ENCODE measurements at regions not wholly inside any gene's neighbourhood (a gene's known extent, or its start where the extent isn't known, plus 50 kb on each side); places are given as distances from the start of the nearest gene placed in this dataset.
"Not testable (repeated sequence)": the region's sequence is repeated elsewhere in the genome, so short reads cannot be mapped to it uniquely, and the experiment has no call there.

DNA sequence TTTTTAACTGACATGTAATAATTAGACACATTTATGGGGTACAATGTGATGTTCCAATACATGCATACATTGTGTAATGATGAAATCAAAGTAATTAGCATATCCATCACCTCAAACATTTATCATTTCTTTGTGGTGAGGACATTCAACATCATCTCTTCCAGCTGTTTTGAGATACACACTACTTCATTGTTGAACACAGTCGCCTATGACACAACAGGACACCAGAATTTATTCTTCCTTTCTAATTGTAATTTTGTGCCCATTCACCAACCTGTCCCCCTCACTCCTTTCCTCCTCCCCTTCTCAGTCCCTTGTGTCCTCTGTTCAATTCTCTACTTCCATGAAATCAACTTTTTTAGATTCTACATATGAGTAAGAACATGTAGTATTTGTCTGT is 113.4 kb upstream of the CBLB start:
- no peak for DNase-seq

DNA sequence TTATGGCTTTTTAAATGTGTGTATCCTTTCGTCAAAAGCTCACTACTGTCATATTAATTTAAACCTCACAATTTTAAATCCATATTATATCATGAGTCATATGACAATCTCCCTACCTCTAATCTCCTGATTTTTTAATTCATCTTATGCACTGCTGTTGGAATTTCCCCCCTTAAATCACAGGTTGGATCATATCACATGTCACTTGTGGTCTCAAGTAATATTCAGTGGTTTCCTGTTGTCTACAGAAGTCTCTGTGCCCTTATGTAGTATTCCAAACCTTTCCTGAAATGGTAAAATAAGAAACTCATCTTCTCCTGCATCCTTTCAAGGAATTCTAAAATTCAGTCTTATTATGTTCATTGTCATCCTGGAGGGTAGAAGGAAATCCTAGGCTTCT is 116.0 kb upstream of the CBLB start:
- DNase-seq: no peak

DNA sequence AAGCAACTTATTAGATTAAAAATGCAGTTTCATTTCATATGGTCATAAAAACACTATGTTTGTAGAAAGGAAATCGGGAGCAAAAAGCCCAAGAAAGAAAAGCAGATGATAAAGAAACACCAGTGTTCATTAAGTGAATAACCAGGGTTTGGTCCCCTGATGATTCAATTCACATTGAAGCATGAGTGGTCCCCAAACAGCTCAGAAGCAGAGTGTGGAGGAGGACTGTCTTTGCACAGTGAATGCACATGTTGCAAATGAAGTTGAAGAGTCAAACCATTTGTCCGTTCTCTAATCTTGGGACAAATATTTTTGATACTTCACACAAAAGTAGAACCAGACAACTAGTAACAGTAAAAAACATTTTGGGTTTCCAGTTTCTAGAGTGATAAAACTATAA is 117.5 kb upstream of the CBLB start:
- DNase-seq: not testable (repeated sequence)

DNA sequence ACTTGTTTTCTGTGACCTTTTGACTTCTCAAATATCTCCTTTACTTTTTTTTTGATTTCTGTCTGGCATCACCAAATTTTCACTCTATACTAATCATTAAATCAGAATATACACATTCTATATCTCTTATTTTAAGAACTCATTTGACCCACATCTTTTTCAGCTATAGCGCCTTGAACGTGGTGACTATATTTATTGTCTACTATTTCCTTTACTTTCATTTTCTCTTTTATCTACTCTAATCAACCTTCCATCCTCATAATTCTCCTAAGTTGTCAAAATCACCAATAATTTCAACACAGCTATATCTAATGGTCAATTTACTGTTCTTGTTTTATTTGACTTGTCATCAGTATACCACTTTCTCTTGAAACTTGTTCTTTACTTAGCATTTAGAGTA is 119.0 kb upstream of the CBLB start:
- DNase-seq: no peak

DNA sequence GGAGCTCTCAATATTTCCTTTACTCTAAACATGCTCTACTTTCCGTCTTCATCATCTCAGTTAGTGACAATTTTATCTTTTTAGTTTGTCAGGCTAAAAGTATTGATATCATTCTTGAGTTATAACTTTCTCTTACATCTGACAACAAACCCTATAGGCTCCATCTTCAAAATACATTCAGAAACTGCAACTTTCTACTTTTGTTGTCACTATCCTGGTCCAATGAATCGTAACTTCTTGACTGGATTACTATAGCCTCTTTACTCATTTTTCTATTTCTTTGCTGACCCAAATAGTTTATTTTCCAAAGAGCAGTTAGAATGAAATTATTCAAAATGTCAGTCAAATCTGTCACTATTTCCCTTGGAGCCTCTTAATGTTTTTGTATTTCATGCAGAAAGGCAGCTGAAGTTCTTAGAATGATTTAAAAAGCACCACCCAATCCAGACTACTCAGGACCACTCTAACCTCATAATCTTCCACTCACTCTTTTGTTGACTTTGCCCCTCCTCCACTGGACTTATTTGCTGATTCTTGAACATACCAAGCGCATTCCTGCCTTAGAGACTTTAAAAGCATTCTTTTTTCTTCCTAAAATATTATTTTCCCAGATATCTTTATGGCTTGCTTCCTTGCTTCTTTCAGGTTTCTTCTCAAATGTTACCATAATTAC is 119.9 kb upstream of the CBLB start:
- DNase-seq: no peak

DNA sequence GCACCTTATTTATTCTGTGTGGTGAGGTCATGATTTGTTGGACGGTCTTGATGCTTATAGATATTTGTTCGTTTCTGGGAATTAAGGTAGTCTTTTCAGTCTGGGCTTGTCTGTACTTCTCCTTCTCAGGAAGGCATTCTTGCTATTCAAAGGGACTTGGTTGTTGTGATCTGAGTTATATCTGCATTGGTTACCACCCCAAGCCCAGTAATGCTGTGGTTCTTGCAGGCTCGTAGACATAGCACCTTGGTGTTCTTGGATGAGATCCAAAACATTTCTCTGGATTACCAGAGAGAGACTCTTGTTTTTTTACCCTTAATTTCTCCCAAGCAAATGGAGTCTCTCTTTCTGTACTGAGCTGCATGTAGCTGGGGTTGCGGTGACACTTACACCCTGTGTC is 128.0 kb upstream of the CBLB start:
- DNase-seq: no peak

DNA sequence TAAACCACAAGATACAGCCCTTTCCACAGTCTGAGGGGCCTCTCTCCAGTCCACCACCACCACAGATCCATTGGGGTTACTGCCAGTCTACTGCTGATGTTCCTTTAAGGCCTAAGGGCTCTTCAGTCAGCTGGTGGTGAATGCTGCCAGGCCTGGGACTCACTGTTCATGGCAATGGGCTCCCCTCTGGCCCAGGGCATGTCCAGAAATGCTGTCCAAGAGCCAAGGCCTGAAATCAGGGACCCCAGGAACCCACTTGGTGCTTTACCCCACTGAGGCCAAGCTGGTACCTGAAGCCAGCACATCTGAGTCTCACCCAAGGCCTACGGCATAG is 128.6 kb upstream of the CBLB start:
- DNase-seq: no peak

DNA sequence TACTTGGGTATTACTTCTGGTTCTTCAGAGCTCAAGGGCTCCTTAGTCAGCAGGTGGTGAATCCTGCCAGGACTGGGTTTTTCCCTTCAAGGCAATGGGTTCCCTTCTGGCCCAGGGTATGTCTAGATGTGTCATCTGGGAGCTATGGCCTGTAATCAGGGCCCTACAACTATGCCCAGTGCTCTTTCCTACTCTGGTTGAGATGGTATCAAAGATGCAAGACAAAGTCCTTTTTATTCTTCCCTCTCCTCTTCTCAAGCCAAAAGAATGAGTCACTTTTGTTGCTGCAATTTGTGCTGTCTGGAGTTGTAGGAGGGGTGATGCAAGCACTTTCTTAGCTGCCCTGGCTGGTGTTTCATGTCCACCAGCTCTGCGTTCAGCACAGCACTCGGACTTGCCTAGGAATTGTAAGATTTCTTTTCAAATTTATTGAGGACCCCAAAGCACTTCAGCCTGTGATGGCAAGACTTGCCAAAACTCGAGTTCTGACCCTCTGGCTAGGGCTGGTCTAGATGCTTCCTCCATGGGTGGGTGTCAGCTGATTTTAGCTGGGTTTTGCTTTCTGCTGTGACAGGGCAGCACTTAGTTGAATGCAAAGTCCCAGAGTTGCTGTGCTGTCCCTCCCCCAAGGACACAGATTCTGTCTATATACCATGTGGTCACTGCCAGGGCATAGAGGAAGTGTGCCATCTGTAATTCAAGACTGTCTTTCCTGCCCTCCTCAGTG is 129.2 kb upstream of the CBLB start:
- no peak for DNase-seq

DNA sequence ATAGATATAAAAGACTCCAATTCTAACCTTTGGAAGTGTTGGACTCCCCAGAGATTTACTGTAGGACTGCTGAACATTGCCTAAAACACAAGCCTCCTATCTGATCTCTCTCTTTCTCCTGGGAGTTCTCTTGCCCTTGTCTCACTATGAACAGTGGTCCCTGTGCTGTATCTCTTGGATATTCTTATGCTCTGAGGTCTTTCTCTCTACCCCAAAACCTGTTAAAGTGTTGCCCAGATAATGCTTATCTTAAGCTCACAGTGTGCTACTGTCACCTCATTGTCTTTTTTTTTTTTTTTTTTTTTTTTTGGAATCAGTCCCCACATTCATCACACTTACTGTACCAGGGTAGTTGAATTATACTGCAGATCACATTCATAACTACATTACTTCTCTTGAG is 131.0 kb upstream of the CBLB start:
- DNase-seq: no peak

DNA sequence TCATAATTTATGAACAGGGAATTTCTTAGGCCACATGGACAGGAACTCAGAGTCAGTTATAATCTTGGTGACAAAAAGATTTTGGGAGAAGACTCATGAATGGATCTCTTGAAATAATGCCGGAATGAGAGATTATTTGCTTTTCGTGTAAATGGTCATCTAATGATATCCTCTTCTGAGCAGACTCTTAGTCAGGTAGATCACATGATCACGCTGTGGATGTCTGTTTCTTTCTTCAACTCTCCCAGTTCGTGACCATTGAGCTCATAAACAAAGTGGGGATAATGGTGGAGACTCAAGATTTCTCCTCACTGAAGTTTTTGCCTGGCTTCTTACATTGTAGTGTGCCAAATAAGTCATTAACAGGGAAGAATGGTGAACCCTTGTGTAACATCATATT is 133.1 kb upstream of the CBLB start:
- no peak for DNase-seq

DNA sequence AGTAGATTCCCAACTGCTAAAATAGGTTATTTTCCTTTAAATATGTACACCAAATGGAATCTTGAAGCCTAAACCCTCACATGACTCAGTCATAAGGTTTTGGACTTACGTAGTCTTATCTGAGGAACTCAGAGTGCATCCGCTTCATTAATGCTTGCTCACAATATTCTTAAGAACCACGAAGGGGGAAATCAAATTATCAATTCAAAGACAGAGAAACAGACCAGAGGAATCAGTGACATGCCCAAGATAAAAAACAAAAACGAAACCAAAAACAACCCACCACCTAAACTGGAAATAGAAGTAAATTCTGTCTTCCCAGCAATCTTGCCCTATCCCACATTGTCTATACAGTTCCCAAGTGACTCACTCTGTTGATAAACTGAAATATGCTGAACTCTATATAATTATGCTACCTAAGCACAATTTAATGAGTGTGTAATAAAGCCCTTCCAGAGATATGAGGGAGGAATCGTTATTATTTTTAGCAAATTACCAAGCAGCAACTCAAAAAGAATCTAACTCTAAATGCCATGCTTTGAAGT is 135.4 kb upstream of the CBLB start:
- no peak for DNase-seq

DNA sequence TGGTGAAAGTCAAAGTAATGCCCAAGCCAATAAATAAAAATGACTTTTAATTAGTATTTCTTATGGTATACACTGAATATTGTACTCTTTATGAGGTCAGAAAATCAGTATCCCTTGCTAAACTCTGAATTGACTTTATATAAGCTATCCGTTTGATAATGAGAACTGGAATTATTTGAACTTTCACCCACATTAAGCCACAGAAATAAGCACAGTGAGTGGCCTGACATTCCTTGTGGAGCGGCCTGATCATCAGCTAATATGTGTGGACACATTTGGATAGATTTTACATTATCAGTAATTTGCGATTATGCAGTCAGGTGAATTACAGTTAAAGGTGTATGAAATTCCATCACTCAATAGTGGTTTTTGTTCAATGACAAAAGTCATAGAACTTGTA is 136.0 kb upstream of the CBLB start:
- no peak for DNase-seq

DNA sequence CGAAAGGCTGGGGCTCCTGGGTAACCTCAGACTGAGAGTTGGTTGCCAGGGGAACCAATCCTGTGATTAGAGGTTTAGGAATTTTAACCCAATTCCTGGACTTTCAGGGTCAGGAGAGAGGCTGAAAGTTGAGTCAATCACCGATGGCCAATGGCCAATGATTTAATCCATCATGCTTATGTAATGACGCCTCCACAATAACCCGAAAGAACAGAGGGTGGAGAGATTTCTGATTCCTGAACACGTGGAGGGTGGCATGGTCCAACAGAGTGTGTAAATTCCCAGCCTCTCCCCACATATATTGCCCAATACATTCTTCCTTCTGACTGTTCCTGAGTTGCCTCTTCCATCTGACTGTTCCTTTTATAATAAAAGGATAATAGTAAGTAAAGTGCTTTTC is 137.2 kb upstream of the CBLB start:
- DNase-seq: no peak

DNA sequence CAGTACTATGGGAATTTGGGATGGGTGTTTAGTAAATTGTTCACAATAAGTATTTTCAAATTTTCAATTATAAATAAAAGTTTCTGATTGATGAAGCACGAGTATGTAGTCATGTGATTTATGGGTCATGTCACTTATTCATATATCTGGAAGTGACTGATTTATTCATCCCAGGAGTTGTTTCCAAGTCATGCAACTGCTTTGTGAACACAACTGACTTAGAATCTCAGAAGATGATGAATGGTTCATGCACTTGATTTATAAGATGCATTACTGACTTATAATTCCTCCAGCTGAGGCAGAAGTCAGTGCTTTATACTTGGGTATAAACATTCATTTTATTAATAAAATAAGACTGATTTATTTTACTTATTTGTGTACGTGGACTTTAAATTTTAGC is 137.8 kb upstream of the CBLB start:
- DNase-seq: no peak

DNA sequence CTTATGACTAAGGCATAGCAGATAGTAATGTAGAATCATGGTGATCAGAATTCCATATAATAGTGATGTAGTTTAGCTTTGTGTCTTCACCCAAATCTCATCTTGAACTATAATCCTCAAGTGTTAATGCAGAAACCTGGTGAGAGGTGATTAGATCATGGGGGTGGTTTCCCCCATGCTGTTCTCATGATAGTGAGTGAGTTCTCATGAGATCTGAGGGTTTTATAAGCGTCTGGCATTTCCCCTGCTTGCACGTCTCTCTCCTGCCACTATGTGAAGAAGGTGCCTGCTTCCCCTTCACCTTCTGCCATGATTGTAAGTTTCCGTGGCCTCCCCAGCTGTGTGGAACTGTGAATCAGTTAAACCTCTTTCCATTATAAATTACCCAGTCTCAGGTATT is 138.7 kb upstream of the CBLB start:
- no peak for DNase-seq

DNA sequence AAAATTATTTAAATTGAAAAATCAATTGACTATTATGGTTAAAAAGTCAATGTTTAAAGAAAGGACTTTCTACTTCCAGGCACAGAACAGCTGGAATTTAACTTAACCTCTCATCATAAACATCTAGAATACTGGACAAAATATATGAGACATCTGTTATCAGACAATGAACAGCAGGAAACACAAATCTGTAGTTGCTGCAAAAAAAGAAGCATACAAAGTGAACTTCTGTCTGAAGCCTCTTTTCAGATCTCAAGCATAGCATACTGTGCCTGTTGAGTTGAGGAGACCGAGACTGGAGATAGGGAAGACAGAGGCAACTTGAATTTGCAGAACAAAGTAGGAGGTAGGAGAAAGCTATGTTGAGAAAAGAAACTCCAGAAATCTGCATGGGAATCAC is 140.0 kb upstream of the CBLB start:
- no peak for DNase-seq

DNA sequence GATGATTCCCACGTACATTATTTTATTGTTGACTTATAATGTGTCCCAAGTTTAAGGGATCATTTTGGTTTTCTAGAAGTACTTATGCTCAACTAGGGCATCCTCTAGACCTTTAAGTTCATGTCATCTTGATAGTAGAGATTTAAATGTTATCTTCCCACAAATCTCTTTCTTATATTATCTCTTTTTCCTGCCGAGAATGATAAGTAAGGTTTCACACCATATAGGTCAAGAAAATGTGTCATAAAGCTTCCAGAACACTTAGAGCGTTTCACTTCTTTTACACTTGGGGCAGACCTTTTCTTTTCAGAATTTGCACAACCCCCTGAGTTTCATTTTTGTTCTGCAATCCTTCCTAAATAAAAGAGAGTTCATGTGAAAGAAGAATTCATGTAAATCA is 142.0 kb upstream of the CBLB start:
- DNase-seq: no peak

DNA sequence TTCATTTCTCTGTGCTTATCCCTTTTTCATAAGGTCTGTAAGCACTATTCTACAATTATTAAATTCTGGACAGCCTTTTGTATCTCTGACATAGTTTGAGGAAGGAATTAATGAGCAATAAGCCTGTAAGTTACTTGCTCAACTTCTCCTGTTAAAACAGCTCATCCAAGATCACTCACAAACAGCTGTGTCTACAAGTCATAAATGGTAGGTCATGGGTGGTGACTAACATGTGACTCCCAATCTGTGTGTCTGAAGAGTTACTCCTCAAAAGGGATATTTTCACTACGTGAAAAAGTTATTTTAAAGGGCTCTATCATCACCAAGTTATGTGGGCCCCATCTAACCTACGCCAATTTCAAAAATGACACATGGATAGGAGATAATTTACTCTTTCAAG is 145.2 kb upstream of the CBLB start:
- no peak for DNase-seq

DNA sequence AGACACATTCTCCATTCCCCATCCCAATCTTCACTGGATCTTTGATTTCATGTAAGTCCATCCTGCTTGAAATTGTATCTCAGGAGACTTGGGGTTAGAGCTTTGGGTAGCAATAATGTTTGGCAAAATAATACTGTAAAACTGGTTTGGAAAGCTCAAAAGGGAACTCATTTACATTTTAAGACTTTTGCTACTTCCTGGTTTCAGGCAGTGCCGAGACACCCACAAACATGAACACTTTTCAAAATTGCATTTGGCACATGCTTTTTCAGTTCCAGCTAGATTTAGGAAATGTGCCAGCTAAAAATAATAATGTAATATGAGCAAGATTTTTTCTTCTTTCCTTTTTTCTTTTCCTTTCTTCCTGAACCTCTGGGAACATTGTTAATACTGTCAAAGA is 145.7 kb upstream of the CBLB start:
- no peak for DNase-seq

DNA sequence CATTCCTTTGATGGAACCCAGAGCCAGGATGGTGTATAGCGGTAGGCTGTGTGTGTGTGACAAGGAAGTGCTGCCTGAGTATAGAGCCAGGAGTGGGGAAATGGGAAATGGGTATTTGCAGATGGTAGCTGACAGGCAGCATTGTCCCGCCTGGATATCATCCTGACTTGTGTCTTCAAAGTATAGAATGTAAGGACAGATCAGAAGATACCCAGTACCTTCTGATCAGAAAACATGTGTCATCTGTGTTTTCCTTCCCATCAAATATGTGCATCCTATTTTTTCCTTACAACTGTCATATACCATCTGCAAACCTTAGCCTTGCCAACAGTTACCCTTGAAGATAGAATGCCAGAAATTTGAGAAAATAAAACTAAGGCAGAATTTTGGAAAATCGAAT is 146.2 kb upstream of the CBLB start:
- DNase-seq: no peak

DNA sequence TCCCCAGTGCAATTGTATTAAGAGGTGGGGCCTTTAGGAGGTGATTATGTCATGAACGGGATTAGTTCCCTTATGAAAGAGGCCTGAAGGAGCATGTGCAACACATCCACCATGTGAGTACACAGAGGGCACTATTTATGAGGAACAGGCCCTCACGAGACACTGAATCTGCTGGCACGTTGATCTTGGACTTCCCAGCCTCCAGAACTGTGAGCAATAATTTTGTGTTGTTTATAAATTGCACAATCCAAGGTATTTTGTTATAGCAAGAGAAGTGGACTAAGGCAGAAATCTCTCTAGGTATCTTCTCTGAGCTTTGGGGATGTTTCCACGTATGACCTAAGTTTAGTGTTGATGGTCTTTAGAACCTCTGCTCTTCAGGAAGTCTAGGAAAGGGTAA is 149.3 kb upstream of the CBLB start:
- no peak for DNase-seq

DNA sequence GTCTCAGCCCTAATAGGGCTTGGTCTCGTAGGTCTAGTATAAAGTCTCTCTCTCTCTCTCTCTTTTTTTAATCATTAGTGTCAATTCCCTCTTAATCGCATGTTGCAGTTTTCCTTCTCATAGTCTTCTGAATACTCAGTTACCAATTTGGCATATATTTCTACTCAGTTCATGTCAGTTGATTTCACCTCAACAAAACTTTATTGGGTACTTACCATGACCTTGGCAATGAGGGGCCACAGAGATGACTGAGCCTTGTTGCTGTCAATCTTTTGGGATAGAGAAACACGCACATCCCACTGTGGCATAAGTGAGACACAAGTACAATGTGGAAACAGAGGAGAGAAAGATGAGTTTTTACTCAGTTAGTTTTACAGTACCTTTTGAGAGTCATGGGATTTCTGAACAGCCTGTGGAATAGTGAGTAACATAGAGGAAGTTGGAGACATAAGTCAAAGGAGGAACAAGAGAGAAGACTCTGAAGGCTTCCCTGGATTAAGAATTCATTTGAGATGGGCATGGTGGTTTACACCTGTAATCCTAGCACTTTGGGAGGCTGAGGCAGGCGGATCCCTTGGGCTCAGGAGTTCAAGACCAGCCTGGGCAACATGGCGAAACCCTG is 150.2 kb upstream of the CBLB start:
- DNase-seq: no peak

DNA sequence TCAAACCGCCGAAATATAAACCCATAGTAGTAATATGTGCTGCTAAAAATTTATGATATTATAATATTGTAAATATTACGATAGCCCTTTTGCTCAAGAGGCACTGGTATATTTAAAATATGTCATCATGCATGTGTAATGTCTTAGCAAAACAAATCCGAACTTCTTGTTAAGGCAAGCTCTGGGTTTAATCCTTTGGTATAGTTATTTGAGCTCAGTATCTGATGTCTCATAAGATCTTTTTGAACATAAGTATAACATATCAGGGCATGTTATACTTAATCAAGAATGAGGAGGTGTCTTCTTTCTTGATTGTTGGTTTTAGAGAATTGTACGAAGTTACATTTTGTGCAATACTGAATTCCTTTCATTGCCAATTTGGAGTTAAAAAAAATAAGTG is 154.1 kb upstream of the CBLB start:
- no peak for DNase-seq

DNA sequence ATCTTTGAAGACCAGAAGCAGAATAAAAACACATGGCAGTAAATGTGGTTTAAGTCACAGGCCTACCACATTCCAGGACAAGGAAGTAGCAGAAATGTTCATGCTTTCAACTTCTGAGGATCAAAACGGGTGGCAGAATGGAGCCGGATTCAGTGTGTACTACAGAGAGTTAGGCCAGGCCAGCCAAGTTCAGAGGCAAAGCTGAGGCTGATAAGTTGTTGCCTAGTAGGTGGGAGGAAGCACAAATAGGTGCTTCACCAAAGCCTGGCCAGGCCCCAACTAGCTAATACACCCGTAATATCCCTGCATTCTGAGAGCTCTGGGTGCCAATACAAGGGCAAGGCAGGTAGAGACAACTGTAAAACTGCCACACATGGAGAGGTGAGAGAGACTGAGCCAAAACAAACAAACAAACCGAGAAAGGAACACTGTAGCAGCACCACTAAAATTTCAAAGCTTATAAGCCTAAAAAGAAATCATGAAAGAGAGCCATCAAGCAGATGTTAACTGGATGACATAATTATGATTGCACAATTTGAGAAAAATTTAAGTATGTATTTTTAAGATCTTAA is 156.4 kb upstream of the CBLB start:
- DNase-seq: no peak

Measured in GF-D8 (cell line).